OCI-LY3 (cell line): ENCODE measurements at regions not wholly inside any gene's neighbourhood (a gene's known extent, or its start where the extent isn't known, plus 50 kb on each side); places are given as distances from the start of the nearest gene placed in this dataset.

Experiments
- CTCF ChIP-seq: fragments of 200-600, 300-600 bp; sonication (generic); IDR thresholded peaks from 2 replicates; pipeline ENCODE4 v1.5.1; 2014; ENCODE audit warnings: antibody characterized with exemption, low read length, low read depth
- EZH2phosphoT487 ChIP-seq: fragments of 200-600 bp; shearing (Covaris generic); IDR thresholded peaks from 2 replicates; pipeline ENCODE4 v1.6.1; 2018; ENCODE audit warnings: antibody characterized with exemption, mixed run types, low read depth

GRCh38 chr2:123463886-123464285, 561.2 kb upstream of the CNTNAP5 start:
- TF ChIP-seq CTCF (no peak), EZH2phosphoT487 (no peak)
